GM12892 (cell line): ENCODE measurements at regions not wholly inside any gene's neighbourhood (a gene's known extent, or its start where the extent isn't known, plus 50 kb on each side); places are given as distances from the start of the nearest gene placed in this dataset.

Experiments used
- POLR2A ChIP-seq: IDR thresholded peaks from 2 replicates; pipeline ENCODE4 v1.6.1; 2011; ENCODE audit warnings: low read depth, low read length, control low read depth
- POLR2AphosphoS5 ChIP-seq: IDR thresholded peaks from 2 replicates; pipeline ENCODE4 v1.6.1; 2011; ENCODE audit warnings: low read depth, low read length, control low read depth

GRCh38 chr1:79969886-79970285, 963.4 kb upstream of the ADGRL4 start:
- TF ChIP-seq POLR2AphosphoS5: no peak
- TF ChIP-seq POLR2A: no peak
